ENCODE measurements at regions not wholly inside any gene's neighbourhood (a gene's known extent, or its start where the extent isn't known, plus 50 kb on each side); places are given as distances from the start of the nearest gene placed in this dataset.

DNA sequence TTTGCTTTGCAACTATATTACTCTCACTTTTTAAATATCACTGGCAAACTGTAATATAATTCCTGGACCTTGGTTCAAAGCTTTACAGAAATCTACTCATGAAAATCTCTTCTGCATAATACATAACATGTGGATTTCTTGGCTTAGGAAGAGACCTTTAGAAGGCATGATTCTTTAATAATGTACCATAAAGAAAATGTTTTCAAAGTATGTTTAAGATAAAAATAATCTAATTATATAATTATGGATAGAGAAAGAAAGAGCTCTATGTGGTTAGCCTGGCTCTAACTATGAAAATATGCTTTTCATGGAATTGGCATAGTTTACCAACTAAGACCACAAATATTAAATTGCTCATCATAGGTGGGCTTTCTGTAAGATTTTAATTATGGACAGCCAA lies 817.8 kb downstream of the TLE1 start:
- no peak overlapping the region for H3K4me3 ChIP-seq (ENCODE audit: low read depth, low read length)
- DNase-seq (ENCODE audit: low read depth): no peak

GRCh38 chr9:80867731-80868130 lies 821.6 kb downstream of the TLE1 start:
- H3K4me3 ChIP-seq (ENCODE audit: low read depth, low read length): no peak overlapping the region
- DNase-seq (ENCODE audit: low read depth): no peak

- DNase-seq (ENCODE audit: low read depth): no peak
- H3K4me3 ChIP-seq (ENCODE audit: low read depth, low read length): no peak overlapping the region
Observed at GRCh38 chr9:80866576-80867227, 822.6 kb downstream of the TLE1 start.

DNA sequence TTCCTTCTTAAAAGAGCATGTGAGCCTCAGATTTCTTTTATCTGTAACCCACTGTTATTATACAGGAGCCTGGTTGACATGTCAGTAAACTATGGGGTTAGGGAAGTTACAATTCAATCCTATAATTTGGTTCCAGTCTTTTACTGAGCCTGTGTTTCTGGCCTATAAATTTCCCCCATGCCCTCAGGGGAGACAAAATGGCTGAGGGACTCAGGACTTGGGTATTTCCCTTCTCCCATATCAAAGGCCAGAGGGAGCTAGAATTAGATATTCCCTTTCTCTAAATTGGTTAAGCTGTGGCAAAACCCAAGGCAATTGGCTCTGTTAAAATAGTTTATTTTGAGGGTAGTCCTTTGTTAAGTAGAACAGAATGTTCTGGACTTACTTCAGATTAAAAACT lies 823.2 kb downstream of the TLE1 start:
- H3K4me3 ChIP-seq (ENCODE audit: low read depth, low read length): no peak overlapping the region
- DNase-seq (ENCODE audit: low read depth): no peak

- no peak for DNase-seq (ENCODE audit: low read depth)
- no peak overlapping the region for H3K4me3 ChIP-seq (ENCODE audit: low read depth, low read length)
Observed at GRCh38 chr9:80843028-80843427, 846.3 kb downstream of the TLE1 start.

GRCh38 chr9:80842389-80842788 lies 847.0 kb downstream of the TLE1 start:
- no peak for DNase-seq (ENCODE audit: low read depth)
- no peak overlapping the region for H3K4me3 ChIP-seq (ENCODE audit: low read depth, low read length)

GRCh38 chr9:80841888-80842287 lies 847.5 kb downstream of the TLE1 start:
- no peak overlapping the region for H3K4me3 ChIP-seq (ENCODE audit: low read depth, low read length)
- DNase-seq (ENCODE audit: low read depth): no peak

DNA sequence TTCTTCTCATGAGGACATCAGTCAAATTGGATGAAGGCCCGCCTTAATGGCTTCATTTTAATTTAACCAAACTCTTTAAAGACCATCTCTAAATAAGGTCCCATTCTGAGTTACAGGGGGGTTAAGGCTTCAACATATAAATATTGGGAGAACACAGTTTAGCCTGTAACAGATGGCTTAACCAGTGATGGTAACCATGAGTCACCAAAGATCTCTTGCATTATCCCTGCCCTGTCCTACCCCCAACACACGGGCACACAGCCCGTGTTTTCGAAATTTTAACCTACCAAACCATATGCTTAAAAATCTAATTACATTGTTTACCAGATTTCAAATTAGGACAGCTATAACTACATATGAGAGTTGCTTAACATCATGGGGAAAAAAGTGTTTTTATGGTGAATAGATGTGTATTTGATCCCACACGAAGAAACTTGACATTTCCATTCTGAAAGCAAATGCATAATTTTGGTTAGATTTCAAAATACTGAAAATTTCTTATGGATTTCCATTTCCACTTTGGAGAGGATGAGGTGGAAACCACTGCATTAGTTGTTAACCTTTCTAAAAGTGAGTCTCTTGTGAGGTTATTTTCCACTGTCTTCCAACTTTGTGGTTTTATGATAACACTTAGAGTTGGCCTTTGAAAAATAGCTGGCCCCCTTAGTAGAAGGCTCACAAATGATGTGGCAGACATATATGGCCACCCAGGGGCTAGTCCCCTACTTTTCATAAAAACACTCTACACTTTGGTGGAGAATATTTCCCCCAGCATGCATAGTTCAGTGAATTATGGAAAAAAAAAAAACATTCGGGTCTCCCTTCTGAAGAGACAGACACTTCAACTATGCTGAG lies 849.3 kb downstream of the TLE1 start:
- no peak overlapping the region for H3K4me3 ChIP-seq (ENCODE audit: low read depth, low read length)
- DNase-seq (ENCODE audit: low read depth): no peak

GRCh38 chr9:80836013-80836412 lies 853.3 kb downstream of the TLE1 start:
- no peak overlapping the region for H3K4me3 ChIP-seq (ENCODE audit: low read depth, low read length)
- no peak for DNase-seq (ENCODE audit: low read depth)

DNA sequence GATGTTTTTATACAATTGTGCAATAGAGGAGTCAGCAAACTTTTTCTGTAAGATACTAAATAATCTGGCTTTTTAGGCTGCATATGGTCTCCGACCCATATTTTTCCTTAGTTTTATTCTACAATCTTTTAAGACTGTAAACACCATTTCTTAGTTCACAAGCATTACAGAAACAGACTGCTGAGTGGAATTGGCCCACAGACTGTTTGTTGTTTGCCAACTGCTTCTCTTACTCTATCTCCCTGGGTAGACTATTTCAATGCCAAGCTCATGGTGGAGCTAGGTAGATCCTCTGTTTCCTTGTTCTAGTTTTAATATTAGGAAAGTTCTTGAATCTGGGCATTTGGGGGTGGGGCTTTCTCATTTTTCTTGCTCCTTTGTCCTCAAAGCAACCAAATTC lies 857.6 kb downstream of the TLE1 start:
- DNase-seq (ENCODE audit: low read depth): no peak

GRCh38 chr9:80811656-80812055 lies 877.7 kb downstream of the TLE1 start:
- no peak overlapping the region for H3K4me3 ChIP-seq (ENCODE audit: low read depth, low read length)
- DNase-seq (ENCODE audit: low read depth): no peak

More for the DNA sequence above, 857.6 kb downstream of the TLE1 start:
- no peak overlapping the region for H3K4me3 ChIP-seq (ENCODE audit: low read depth, low read length)

GRCh38 chr9:80811003-80811402 lies 878.3 kb downstream of the TLE1 start:
- DNase-seq (ENCODE audit: low read depth): peak; percentile 8
- H3K4me3 ChIP-seq (ENCODE audit: low read depth, low read length): no peak overlapping the region

- DNase-seq (ENCODE audit: low read depth): no peak
- H3K4me3 ChIP-seq (ENCODE audit: low read depth, low read length): no peak overlapping the region
Observed at GRCh38 chr9:80806671-80807070, 882.7 kb downstream of the TLE1 start.

GRCh38 chr9:80804873-80805272 lies 884.5 kb downstream of the TLE1 start:
- no peak for DNase-seq (ENCODE audit: low read depth)
- no peak overlapping the region for H3K4me3 ChIP-seq (ENCODE audit: low read depth, low read length)

- H3K4me3 ChIP-seq (ENCODE audit: low read depth, low read length): no peak overlapping the region
- peak; percentile 62 for DNase-seq (ENCODE audit: low read depth)
Observed at GRCh38 chr9:80797831-80798688, 891.3 kb downstream of the TLE1 start.

DNA sequence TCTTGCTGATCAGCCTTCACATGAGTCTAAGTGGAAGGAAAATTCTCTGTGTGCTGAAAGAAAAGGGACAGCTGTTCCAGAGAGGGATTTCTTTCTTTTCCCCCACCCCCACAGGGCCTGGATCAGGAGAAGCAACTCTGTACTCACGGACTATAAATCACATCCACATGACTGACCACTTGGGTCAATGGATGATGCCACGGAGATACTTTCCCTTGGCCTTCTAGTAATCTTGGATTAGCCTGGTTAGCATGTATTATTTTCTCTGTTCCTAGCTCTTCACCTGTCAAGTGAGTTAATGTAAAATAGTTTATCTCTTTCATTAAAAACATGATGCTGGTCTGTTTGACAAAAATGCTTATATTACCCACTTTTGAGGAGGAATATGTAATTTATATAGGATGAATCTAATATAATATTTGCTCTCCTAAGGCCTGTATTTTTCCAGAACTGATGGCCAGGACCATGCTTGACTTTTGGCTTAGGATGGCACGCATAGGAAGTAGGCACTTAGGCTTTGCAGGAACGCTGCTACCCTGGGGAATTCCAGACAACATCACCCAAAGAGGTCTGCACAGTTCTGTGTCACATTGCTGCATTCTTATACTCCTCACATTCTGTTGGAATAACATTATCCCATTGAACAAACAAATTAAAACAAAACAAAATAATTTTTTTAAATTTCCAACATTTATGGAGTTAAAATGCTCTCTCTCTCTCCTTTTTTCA lies 892.1 kb downstream of the TLE1 start:
- peak; percentile 40 for DNase-seq (ENCODE audit: low read depth)

DNA sequence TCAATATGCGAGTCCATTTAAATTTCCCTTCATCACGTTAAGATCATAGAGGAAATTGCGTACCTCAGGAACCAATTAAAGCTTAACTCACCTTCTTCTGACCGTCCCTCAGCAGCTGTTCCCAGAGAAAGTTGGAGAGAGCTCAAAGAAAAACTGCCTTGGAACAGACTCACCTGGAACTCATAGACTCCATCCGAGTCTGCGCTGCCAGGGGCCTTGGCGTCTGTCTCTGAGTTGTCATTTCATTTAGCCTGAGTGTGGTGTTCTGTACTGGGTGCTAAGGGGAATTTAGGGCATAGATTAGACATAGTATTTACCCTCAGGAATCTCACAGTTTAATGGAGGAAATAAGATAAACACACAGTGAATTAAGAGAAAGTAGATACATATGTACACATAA lies 892.7 kb downstream of the TLE1 start:
- H3K4me3 ChIP-seq (ENCODE audit: low read depth, low read length): no peak overlapping the region
- no peak for DNase-seq (ENCODE audit: low read depth)

More for the DNA sequence above, 892.1 kb downstream of the TLE1 start:
- no peak overlapping the region for H3K4me3 ChIP-seq (ENCODE audit: low read depth, low read length)

DNA sequence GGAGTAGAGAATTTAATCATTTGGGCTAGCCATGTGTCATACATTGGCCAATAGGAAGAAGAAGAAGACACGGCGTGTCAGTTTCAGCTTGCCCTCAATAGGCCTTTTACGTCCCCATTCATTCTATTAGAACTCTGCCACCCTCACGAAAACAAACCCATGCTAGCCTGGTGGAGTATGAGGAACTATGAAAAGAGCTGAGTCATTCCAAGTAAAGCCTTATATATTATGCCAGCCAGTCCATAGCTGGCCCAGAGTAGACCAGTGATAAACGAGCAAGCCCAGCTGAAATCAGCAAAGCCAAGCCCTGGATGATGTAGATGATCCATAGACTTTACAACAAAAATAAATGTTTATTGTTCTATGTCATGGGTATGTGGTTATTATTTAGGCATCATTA lies 895.1 kb downstream of the TLE1 start:
- no peak overlapping the region for H3K4me3 ChIP-seq (ENCODE audit: low read depth, low read length)
- DNase-seq (ENCODE audit: low read depth): no peak

DNA sequence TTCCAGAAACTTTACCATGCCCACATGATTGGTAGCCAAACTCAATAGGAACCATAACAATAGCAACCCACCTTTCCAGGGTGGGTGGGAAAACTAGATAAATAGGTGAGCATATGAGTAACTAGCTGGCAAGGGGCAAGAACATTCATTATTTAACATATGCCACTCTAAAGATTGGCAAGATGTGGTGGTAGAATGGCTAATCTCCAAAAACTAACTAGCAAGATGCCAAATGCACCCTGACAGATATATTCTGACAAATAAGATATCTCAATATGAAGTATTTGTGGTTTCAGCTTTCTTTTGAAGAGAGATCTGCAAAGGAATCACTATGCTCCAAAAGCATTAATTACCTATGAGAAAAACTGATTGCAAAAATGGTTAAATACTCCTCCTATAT lies 895.6 kb downstream of the TLE1 start:
- DNase-seq (ENCODE audit: low read depth): no peak
- H3K4me3 ChIP-seq (ENCODE audit: low read depth, low read length): no peak overlapping the region

Measured in skeletal muscle cell (primary cell).